ENCODE measurements at regions not wholly inside any gene's neighbourhood (a gene's known extent, or its start where the extent isn't known, plus 50 kb on each side); places are given as distances from the start of the nearest gene placed in this dataset.

- no peaks in the 10 kb centered on the region for H3K36me3 ChIP-seq (ENCODE audit: control insufficient read depth, insufficient read depth, low read length)
- no peaks in the 10 kb centered on the region for H3K4me1 ChIP-seq (ENCODE audit: control insufficient read depth, insufficient read depth, low read length)
- no peak overlapping the region for H3K9ac ChIP-seq (ENCODE audit: low read length)
- H3K9me3 ChIP-seq (ENCODE audit: control insufficient read depth, low read length): no peaks in the 10 kb centered on the region
- no peaks in the 10 kb centered on the region for H3K27me3 ChIP-seq (ENCODE audit: control insufficient read depth, insufficient read depth, low read length)
- no peak overlapping the region for H3K4me3 ChIP-seq (ENCODE audit: low read length)
Measured at GRCh38 chr13:99828735-99829134, 142.8 kb downstream of the ZIC5 start.

DNA sequence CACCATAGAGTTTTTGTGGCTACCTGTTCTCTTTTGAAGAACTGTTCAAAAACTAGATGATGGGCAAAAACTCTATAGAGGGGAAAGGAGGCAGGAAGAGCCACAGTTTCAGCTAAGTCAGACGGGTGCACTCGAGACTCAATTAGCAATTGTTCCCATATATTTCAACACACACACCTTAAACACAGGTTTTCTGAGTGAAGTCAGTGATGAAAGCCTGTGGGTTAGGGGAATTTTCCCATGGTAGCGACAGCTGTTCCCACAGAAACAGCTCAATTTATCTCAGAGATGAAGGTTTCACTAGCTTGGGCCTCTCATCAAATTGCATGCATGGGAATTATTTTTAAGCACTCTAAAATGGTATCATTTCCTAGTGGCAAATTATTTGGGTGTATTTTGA lies 143.4 kb downstream of the ZIC5 start:
- Histone ChIP-seq H3K9me3 (ENCODE audit: control insufficient read depth, low read length) (no peaks in the 10 kb centered on the region), H3K36me3 (ENCODE audit: control insufficient read depth, insufficient read depth, low read length) (no peaks in the 10 kb centered on the region), H3K4me1 (ENCODE audit: control insufficient read depth, insufficient read depth, low read length) (no peaks in the 10 kb centered on the region), H3K27me3 (ENCODE audit: control insufficient read depth, insufficient read depth, low read length) (no peaks in the 10 kb centered on the region), H3K4me3 (ENCODE audit: low read length) (no peak overlapping the region), H3K9ac (ENCODE audit: low read length) (no peak overlapping the region)

GRCh38 chr13:99827011-99827772 lies 144.4 kb downstream of the ZIC5 start:
- H3K36me3 ChIP-seq (ENCODE audit: control insufficient read depth, insufficient read depth, low read length): no peaks in the 10 kb centered on the region
- no peaks in the 10 kb centered on the region for H3K4me1 ChIP-seq (ENCODE audit: control insufficient read depth, insufficient read depth, low read length)
- H3K27me3 ChIP-seq (ENCODE audit: control insufficient read depth, insufficient read depth, low read length): no peaks in the 10 kb centered on the region
- H3K4me3 ChIP-seq (ENCODE audit: low read length): no peak overlapping the region
- no peaks in the 10 kb centered on the region for H3K9me3 ChIP-seq (ENCODE audit: control insufficient read depth, low read length)
- H3K9ac ChIP-seq (ENCODE audit: low read length): no peak overlapping the region

DNA sequence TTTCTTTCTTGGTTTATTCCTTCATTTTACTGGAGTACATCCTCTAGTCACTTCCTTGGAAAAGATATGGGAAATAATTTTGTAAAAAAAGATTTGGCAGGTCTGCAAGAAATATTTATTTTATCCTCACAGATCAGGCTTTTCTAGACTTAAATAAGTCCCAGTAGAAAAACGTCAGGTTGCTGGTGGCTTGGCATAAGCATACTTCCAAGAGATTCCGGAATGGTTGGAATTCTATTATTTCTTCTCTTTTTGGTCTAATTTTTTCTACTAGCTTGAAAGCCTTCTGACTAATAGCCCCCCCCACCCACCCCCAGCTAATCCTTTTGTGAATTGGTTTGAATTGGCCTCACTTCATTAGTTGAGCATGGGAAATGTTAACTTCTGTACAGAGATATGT lies 147.6 kb downstream of the ZIC5 start:
- Histone ChIP-seq H3K4me3 (ENCODE audit: low read length) (no peak overlapping the region), H3K27me3 (ENCODE audit: control insufficient read depth, insufficient read depth, low read length) (no peaks in the 10 kb centered on the region), H3K36me3 (ENCODE audit: control insufficient read depth, insufficient read depth, low read length) (no peaks in the 10 kb centered on the region), H3K9me3 (ENCODE audit: control insufficient read depth, low read length) (no peaks in the 10 kb centered on the region), H3K4me1 (ENCODE audit: control insufficient read depth, insufficient read depth, low read length) (no peaks in the 10 kb centered on the region), H3K9ac (ENCODE audit: low read length) (no peak overlapping the region)

DNA sequence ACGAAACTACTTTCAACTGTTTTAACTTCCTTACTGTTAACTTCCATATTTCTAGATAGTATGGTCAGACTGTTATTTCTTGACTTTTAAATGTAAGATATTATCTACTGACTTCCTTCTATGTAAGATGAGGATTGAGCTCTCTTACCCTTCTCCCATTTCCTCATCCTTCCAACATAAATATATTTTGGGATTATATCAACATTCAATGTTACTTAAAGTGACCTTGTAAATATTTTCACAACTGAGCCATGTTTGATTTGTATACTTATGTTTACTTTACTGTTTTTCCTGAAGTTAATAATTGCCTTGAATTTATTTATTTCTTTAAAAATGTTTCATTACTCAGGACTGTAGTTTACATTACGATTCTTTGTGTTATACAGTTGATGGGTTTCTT lies 148.7 kb downstream of the ZIC5 start:
- Histone ChIP-seq H3K4me3 (ENCODE audit: low read length) (no peak overlapping the region), H3K9ac (ENCODE audit: low read length) (no peak overlapping the region), H3K4me1 (ENCODE audit: control insufficient read depth, insufficient read depth, low read length) (no peaks in the 10 kb centered on the region), H3K27me3 (ENCODE audit: control insufficient read depth, insufficient read depth, low read length) (no peaks in the 10 kb centered on the region), H3K36me3 (ENCODE audit: control insufficient read depth, insufficient read depth, low read length) (no peaks in the 10 kb centered on the region), H3K9me3 (ENCODE audit: control insufficient read depth, low read length) (no peaks in the 10 kb centered on the region)

- H3K36me3 ChIP-seq (ENCODE audit: control insufficient read depth, insufficient read depth, low read length): no peaks in the 10 kb centered on the region
- no peaks in the 10 kb centered on the region for H3K27me3 ChIP-seq (ENCODE audit: control insufficient read depth, insufficient read depth, low read length)
- no peaks in the 10 kb centered on the region for H3K4me1 ChIP-seq (ENCODE audit: control insufficient read depth, insufficient read depth, low read length)
- no peaks in the 10 kb centered on the region for H3K9me3 ChIP-seq (ENCODE audit: control insufficient read depth, low read length)
- H3K9ac ChIP-seq (ENCODE audit: low read length): no peak overlapping the region
- H3K4me3 ChIP-seq (ENCODE audit: low read length): no peak overlapping the region
Measured at GRCh38 chr13:99821741-99822140, 149.8 kb downstream of the ZIC5 start.

DNA sequence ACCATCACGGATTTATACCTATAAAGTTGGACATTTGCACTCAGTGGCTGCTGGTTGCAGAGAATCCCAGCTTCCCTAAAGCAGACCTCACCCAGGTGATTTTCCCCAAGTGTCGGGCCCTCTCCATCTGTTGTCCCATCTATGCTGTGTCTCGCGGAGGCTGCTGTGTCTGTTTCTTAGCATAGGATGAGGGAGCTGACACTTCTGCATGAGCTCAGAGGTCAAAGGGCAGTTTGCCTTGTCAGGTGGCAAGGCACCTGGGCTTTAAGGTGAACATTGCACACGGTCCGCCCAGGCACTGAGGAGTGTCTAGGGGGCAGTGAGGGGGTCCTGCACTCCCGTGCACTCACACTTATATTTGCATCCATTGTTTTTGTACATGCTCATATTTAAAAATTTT lies 151.6 kb downstream of the ZIC5 start:
- Histone ChIP-seq H3K36me3 (ENCODE audit: control insufficient read depth, insufficient read depth, low read length) (no peaks in the 10 kb centered on the region), H3K4me3 (ENCODE audit: low read length) (no peak overlapping the region), H3K9ac (ENCODE audit: low read length) (no peak overlapping the region), H3K4me1 (ENCODE audit: control insufficient read depth, insufficient read depth, low read length) (no peaks in the 10 kb centered on the region), H3K9me3 (ENCODE audit: control insufficient read depth, low read length) (no peaks in the 10 kb centered on the region), H3K27me3 (ENCODE audit: control insufficient read depth, insufficient read depth, low read length) (no peaks in the 10 kb centered on the region)

GRCh38 chr13:99816321-99816720 lies 155.2 kb downstream of the ZIC5 start:
- H3K9ac ChIP-seq (ENCODE audit: low read length): no peak overlapping the region
- no peaks in the 10 kb centered on the region for H3K4me1 ChIP-seq (ENCODE audit: control insufficient read depth, insufficient read depth, low read length)
- no peaks in the 10 kb centered on the region for H3K27me3 ChIP-seq (ENCODE audit: control insufficient read depth, insufficient read depth, low read length)
- H3K36me3 ChIP-seq (ENCODE audit: control insufficient read depth, insufficient read depth, low read length): no peaks in the 10 kb centered on the region
- no peak overlapping the region for H3K4me3 ChIP-seq (ENCODE audit: low read length)
- no peaks in the 10 kb centered on the region for H3K9me3 ChIP-seq (ENCODE audit: control insufficient read depth, low read length)

DNA sequence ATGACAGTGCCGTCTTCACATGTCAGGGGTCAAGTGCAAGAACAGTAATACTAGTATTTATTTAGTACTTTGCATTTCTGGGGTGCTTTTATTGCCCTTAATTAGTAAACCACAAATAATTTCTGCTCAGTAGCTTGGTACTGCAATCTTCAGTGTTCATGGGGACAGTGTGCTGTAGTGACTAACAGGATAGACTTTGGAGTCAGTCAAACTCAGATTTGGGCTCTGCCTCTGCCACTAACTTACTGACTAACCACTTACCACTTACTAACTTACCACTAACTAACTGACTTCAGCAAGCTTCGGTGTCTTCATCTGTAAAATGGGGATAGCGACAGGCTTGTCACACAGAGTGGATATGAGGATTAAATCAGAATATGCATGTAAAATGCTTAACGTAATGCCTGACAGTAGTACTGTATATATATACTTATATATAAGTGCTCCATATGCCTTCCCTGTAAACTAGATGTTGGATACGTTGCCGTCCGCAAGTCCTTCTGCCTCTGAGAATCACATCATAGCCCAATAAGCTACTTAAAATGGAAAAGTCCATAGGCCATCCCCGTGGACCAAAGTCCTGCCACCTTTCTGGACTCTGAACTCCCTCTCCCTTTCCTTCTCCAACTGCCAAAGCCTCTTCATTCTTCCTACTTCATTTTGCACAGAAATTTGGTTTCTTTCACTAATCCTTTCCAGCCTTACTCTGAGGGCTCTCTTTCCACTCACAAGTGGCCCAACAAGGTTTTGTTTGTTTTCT lies 158.1 kb downstream of the ZIC5 start:
- Histone ChIP-seq H3K9me3 (ENCODE audit: control insufficient read depth, low read length) (no peaks in the 10 kb centered on the region), H3K9ac (ENCODE audit: low read length) (no peak overlapping the region), H3K36me3 (ENCODE audit: control insufficient read depth, insufficient read depth, low read length) (no peaks in the 10 kb centered on the region), H3K4me1 (ENCODE audit: control insufficient read depth, insufficient read depth, low read length) (no peaks in the 10 kb centered on the region), H3K27me3 (ENCODE audit: control insufficient read depth, insufficient read depth, low read length) (no peaks in the 10 kb centered on the region), H3K4me3 (ENCODE audit: low read length) (no peak overlapping the region)

- Histone ChIP-seq H3K9me3 (ENCODE audit: control insufficient read depth, low read length) (no peaks in the 10 kb centered on the region), H3K4me1 (ENCODE audit: control insufficient read depth, insufficient read depth, low read length) (no peaks in the 10 kb centered on the region), H3K9ac (ENCODE audit: low read length) (no peak overlapping the region), H3K36me3 (ENCODE audit: control insufficient read depth, insufficient read depth, low read length) (no peaks in the 10 kb centered on the region), H3K27me3 (ENCODE audit: control insufficient read depth, insufficient read depth, low read length) (no peaks in the 10 kb centered on the region), H3K4me3 (ENCODE audit: low read length) (no peak overlapping the region)
Measured at GRCh38 chr13:99812625-99813024, 158.9 kb downstream of the ZIC5 start.

GRCh38 chr13:99811067-99811700 lies 160.4 kb downstream of the ZIC5 start:
- Histone ChIP-seq H3K27me3 (ENCODE audit: control insufficient read depth, insufficient read depth, low read length) (no peaks in the 10 kb centered on the region), H3K4me3 (ENCODE audit: low read length) (no peak overlapping the region), H3K9me3 (ENCODE audit: control insufficient read depth, low read length) (no peaks in the 10 kb centered on the region), H3K9ac (ENCODE audit: low read length) (no peak overlapping the region), H3K36me3 (ENCODE audit: control insufficient read depth, insufficient read depth, low read length) (no peaks in the 10 kb centered on the region), H3K4me1 (ENCODE audit: control insufficient read depth, insufficient read depth, low read length) (no peaks in the 10 kb centered on the region)

- Histone ChIP-seq H3K9me3 (ENCODE audit: control insufficient read depth, low read length) (no peaks in the 10 kb centered on the region), H3K4me1 (ENCODE audit: control insufficient read depth, insufficient read depth, low read length) (no peaks in the 10 kb centered on the region), H3K9ac (ENCODE audit: low read length) (no peak overlapping the region), H3K27me3 (ENCODE audit: control insufficient read depth, insufficient read depth, low read length) (no peaks in the 10 kb centered on the region), H3K36me3 (ENCODE audit: control insufficient read depth, insufficient read depth, low read length) (no peaks in the 10 kb centered on the region), H3K4me3 (ENCODE audit: low read length) (no peak overlapping the region)
Measured at GRCh38 chr13:99809926-99810325, 161.6 kb downstream of the ZIC5 start.

Data from mucosa of stomach (tissue), 1 donor.